ENCODE measurements at regions not wholly inside any gene's neighbourhood (a gene's known extent, or its start where the extent isn't known, plus 50 kb on each side); places are given as distances from the start of the nearest gene placed in this dataset.

DNA sequence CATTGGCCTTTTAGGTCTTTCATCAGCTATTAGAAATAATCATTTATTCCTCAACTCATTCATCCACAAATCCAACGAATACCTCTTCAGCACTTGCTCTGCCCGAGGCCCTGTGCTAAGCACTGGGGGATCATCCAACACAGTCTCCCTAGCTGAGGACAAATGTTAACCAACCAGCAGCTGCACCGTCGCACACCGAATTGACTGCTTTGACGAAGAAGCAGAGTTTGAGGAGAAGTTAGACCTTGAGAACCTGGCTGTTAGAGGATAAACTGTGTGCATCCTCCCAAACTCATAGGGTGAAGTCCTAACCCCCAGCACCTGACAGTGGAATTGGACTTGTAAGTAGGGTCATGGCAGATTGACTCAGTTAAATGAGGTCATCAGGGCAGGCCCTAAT is 170.9 kb downstream of the USP12 start:
- Histone ChIP-seq H3K27me3 (ENCODE audit: control insufficient read depth, insufficient read depth, low read length) (peaks cover 6% of the 10 kb centered on the region), H3K4me3 (ENCODE audit: low read depth, low read length) (no peak overlapping the region), H3K36me3 (ENCODE audit: control insufficient read depth, insufficient read depth, low read length) (no peaks in the 10 kb centered on the region), H3K9me3 (ENCODE audit: control insufficient read depth, insufficient read depth, low read length) (no peaks in the 10 kb centered on the region), H3K9ac (ENCODE audit: low read depth, low read length) (no peak overlapping the region), H3K4me1 (ENCODE audit: control insufficient read depth, insufficient read depth, low read length) (no peaks in the 10 kb centered on the region)

DNA sequence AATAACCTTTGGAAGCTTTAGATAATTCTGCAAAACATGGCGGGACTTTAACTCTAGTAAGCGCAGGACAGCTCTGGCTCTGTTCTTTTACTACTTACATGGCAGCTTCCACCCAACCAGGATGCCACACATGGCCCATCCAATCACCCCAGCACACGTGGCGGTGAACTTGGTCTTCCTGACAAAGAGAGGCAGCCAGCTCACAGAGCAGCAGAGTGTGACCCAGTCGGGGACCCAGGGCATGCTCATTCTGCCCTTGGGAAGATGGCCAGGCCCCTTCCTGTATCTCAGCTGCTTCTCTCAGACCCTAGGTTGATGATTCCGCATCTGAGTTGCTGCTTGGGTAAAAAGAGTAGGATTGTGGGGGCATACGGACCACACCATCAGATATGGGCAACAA is 172.1 kb downstream of the USP12 start:
- Histone ChIP-seq H3K9me3 (ENCODE audit: control insufficient read depth, insufficient read depth, low read length) (no peaks in the 10 kb centered on the region), H3K27me3 (ENCODE audit: control insufficient read depth, insufficient read depth, low read length) (no peaks in the 10 kb centered on the region), H3K36me3 (ENCODE audit: control insufficient read depth, insufficient read depth, low read length) (no peaks in the 10 kb centered on the region)

GRCh38 chr13:26998292-26998691 is 173.3 kb downstream of the USP12 start:
- H3K4me3 ChIP-seq (ENCODE audit: low read depth, low read length) = no peak overlapping the region

More for the DNA sequence above, 172.1 kb downstream of the USP12 start:
- H3K4me3 ChIP-seq (ENCODE audit: low read depth, low read length) = no peak overlapping the region
- no peak overlapping the region for H3K9ac ChIP-seq (ENCODE audit: low read depth, low read length)
- H3K4me1 ChIP-seq (ENCODE audit: control insufficient read depth, insufficient read depth, low read length) = no peaks in the 10 kb centered on the region

DNA sequence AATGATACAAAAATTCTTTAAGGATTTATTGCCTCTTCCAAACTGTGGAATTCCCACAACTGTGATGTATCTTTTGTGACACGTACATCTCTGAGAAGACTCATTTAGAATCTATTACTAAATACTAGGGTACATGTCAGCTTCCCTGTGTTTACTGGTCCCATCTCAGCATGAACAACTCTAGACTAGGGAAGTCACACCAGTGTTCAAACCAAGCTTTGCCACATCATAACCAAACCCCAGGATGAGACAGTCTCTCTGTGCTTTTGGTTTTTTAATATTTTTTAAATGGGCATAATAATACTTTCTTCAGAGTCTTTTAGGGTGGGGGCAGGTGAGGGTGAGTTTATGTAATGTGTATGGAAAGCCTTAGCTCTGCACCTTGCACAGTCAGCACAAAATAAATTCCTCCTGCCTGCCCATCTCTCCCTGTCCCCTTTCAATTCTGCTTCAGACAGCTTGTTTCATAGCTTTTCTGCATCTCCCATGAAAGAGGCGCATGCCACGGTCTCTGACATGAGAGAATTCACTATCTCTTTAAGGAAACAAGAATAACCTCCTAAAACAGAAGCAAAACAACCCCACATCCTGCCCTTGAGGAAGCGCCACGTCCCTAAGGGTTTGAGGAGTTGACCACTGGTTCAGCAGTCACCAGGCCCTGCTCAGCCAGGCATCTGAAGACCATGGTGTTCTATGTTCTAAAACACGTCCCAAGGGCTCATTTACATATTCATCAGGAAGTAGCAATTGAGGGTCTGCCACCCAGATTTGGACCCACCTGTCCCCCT is 174.5 kb downstream of the USP12 start:
- no peak overlapping the region for H3K9ac ChIP-seq (ENCODE audit: low read depth, low read length)
- H3K9me3 ChIP-seq (ENCODE audit: control insufficient read depth, insufficient read depth, low read length) = no peaks in the 10 kb centered on the region
- no peaks in the 10 kb centered on the region for H3K4me1 ChIP-seq (ENCODE audit: control insufficient read depth, insufficient read depth, low read length)
- H3K4me3 ChIP-seq (ENCODE audit: low read depth, low read length) = no peak overlapping the region
- no peaks in the 10 kb centered on the region for H3K36me3 ChIP-seq (ENCODE audit: control insufficient read depth, insufficient read depth, low read length)
- H3K27me3 ChIP-seq (ENCODE audit: control insufficient read depth, insufficient read depth, low read length) = no peaks in the 10 kb centered on the region

More at GRCh38 chr13:26998292-26998691, 173.3 kb downstream of the USP12 start:
- Histone ChIP-seq H3K36me3 (ENCODE audit: control insufficient read depth, insufficient read depth, low read length) (no peaks in the 10 kb centered on the region), H3K27me3 (ENCODE audit: control insufficient read depth, insufficient read depth, low read length) (no peaks in the 10 kb centered on the region), H3K4me1 (ENCODE audit: control insufficient read depth, insufficient read depth, low read length) (no peaks in the 10 kb centered on the region), H3K9ac (ENCODE audit: low read depth, low read length) (no peak overlapping the region), H3K9me3 (ENCODE audit: control insufficient read depth, insufficient read depth, low read length) (no peaks in the 10 kb centered on the region)

GRCh38 chr13:26995159-26995558 is 176.5 kb downstream of the USP12 start:
- H3K4me3 ChIP-seq (ENCODE audit: low read depth, low read length) = no peak overlapping the region
- no peaks in the 10 kb centered on the region for H3K27me3 ChIP-seq (ENCODE audit: control insufficient read depth, insufficient read depth, low read length)
- H3K9me3 ChIP-seq (ENCODE audit: control insufficient read depth, insufficient read depth, low read length) = no peaks in the 10 kb centered on the region
- H3K4me1 ChIP-seq (ENCODE audit: control insufficient read depth, insufficient read depth, low read length) = no peaks in the 10 kb centered on the region
- no peak overlapping the region for H3K9ac ChIP-seq (ENCODE audit: low read depth, low read length)
- no peaks in the 10 kb centered on the region for H3K36me3 ChIP-seq (ENCODE audit: control insufficient read depth, insufficient read depth, low read length)

DNA sequence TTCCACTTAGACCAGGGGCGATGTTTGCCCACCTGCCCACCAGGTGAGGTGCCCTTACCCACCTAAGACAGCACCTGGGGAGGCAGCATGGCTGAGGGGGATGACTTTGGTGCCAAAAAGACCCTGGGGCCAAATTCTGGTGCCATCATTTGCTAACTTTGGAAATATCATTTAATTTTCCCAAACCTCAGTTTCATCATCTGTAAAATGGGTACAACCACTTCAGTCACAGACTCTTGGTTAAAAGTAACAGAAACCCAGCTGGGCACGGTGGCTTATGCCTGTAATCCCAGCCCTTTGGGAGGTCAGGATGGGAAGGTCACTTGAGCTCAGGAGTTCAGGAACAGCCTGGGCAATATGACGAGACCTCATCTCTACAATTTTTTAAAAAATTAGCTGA is 177.8 kb downstream of the USP12 start:
- Histone ChIP-seq H3K4me3 (ENCODE audit: low read depth, low read length) (no peak overlapping the region), H3K9ac (ENCODE audit: low read depth, low read length) (no peak overlapping the region), H3K9me3 (ENCODE audit: control insufficient read depth, insufficient read depth, low read length) (no peaks in the 10 kb centered on the region), H3K27me3 (ENCODE audit: control insufficient read depth, insufficient read depth, low read length) (no peaks in the 10 kb centered on the region), H3K4me1 (ENCODE audit: control insufficient read depth, insufficient read depth, low read length) (no peaks in the 10 kb centered on the region), H3K36me3 (ENCODE audit: control insufficient read depth, insufficient read depth, low read length) (no peaks in the 10 kb centered on the region)

- H3K4me3 ChIP-seq (ENCODE audit: low read depth, low read length) = no peak overlapping the region
- H3K27me3 ChIP-seq (ENCODE audit: control insufficient read depth, insufficient read depth, low read length) = no peaks in the 10 kb centered on the region
- no peak overlapping the region for H3K9ac ChIP-seq (ENCODE audit: low read depth, low read length)
- H3K4me1 ChIP-seq (ENCODE audit: control insufficient read depth, insufficient read depth, low read length) = no peaks in the 10 kb centered on the region
- H3K36me3 ChIP-seq (ENCODE audit: control insufficient read depth, insufficient read depth, low read length) = no peaks in the 10 kb centered on the region
- H3K9me3 ChIP-seq (ENCODE audit: control insufficient read depth, insufficient read depth, low read length) = no peaks in the 10 kb centered on the region
Measured at GRCh38 chr13:26992951-26993719, 178.5 kb downstream of the USP12 start.

GRCh38 chr13:26991508-26992181 is 180.0 kb downstream of the USP12 start:
- Histone ChIP-seq H3K27me3 (ENCODE audit: control insufficient read depth, insufficient read depth, low read length) (no peaks in the 10 kb centered on the region), H3K4me1 (ENCODE audit: control insufficient read depth, insufficient read depth, low read length) (no peaks in the 10 kb centered on the region), H3K9me3 (ENCODE audit: control insufficient read depth, insufficient read depth, low read length) (no peaks in the 10 kb centered on the region), H3K4me3 (ENCODE audit: low read depth, low read length) (no peak overlapping the region), H3K9ac (ENCODE audit: low read depth, low read length) (no peak overlapping the region), H3K36me3 (ENCODE audit: control insufficient read depth, insufficient read depth, low read length) (no peaks in the 10 kb centered on the region)

- no peaks in the 10 kb centered on the region for H3K36me3 ChIP-seq (ENCODE audit: control insufficient read depth, insufficient read depth, low read length)
- H3K4me1 ChIP-seq (ENCODE audit: control insufficient read depth, insufficient read depth, low read length) = no peaks in the 10 kb centered on the region
- no peak overlapping the region for H3K9ac ChIP-seq (ENCODE audit: low read depth, low read length)
- no peaks in the 10 kb centered on the region for H3K27me3 ChIP-seq (ENCODE audit: control insufficient read depth, insufficient read depth, low read length)
- H3K4me3 ChIP-seq (ENCODE audit: low read depth, low read length) = no peak overlapping the region
- no peaks in the 10 kb centered on the region for H3K9me3 ChIP-seq (ENCODE audit: control insufficient read depth, insufficient read depth, low read length)
Measured at GRCh38 chr13:26989957-26990713, 181.5 kb downstream of the USP12 start.

DNA sequence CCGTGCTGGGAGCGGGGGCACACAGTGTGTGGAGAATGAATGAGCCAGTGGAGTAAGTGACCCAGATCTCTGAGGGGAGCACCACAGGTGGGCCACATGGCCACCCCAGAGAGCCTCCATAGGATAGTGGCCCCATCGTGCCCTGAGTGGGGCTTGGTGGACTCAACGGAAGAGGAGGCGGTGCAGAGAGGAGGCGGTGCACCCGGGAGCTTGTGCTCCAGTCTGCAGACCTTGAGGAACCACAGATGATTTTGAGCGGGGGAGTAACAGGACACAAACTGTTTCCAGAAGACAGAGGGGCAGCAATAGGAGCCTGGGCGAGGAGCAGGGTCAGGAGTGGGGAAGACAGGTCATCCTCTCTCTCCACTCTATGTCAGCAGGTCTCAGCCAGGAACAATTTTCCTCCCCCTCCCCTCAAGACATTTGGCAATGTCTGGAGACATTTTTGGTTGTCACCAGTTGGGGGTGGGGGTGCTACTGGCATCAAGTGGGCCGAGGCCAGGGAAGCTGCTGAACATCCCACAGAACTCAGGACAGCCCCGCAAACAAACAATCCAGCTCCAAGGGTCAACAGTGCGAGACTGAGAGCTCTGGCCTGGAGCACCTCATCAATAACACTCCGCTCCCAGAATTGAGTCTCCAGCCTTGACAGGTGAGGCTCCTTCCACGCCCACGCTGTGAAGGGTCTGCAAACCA is 182.2 kb downstream of the USP12 start:
- Histone ChIP-seq H3K36me3 (ENCODE audit: control insufficient read depth, insufficient read depth, low read length) (no peaks in the 10 kb centered on the region), H3K9ac (ENCODE audit: low read depth, low read length) (no peak overlapping the region), H3K4me1 (ENCODE audit: control insufficient read depth, insufficient read depth, low read length) (no peaks in the 10 kb centered on the region)

More for the DNA sequence above, 182.2 kb downstream of the USP12 start:
- Histone ChIP-seq H3K4me3 (ENCODE audit: low read depth, low read length) (no peak overlapping the region), H3K9me3 (ENCODE audit: control insufficient read depth, insufficient read depth, low read length) (no peaks in the 10 kb centered on the region), H3K27me3 (ENCODE audit: control insufficient read depth, insufficient read depth, low read length) (no peaks in the 10 kb centered on the region)

All from iPS-15b (cell line).